CD14-positive monocyte (primary cell): ENCODE measurements at regions not wholly inside any gene's neighbourhood (a gene's known extent, or its start where the extent isn't known, plus 50 kb on each side); places are given as distances from the start of the nearest gene placed in this dataset.

Experiments
- DNase-seq, 3 donors: peaks; one replicate each; pipeline ENCODE4 v3.0.0-alpha.2; 2011 to 2022
- H2AFZ ChIP-seq: 2 replicates; pipeline ENCODE4 v1.6.0; 2012; ENCODE audit warnings: mild to moderate bottlenecking, low read depth, low read length, inconsistent platforms; ENCODE audit not compliant: insufficient read depth, poor library complexity, severe bottlenecking
- H3K27ac ChIP-seq, 2 donors: 1 replicate in 1 of 2; 2 replicates in 1 of 2; pipeline ENCODE4 v1.5.1; 2012 to 2013; ENCODE audit warnings: low read length in 2 of 2, control low read depth in 1 of 2, inconsistent platforms in 1 of 2, low read depth in 1 of 2, mild to moderate bottlenecking in 1 of 2
- H3K27me3 ChIP-seq, 2 donors: one replicate each; pipeline versions ENCODE4 v1.6.0 to v1.6.1; 2011 to 2013; ENCODE audit warnings: low read length in 2 of 2; ENCODE audit not compliant: control insufficient read depth in 2 of 2, insufficient read depth in 2 of 2
- H3K36me3 ChIP-seq, 2 donors: replicated peaks in 1 of 2; 1 replicate in 1 of 2; 2 replicates in 1 of 2; pipeline versions ENCODE4 v1.5.1 to v1.6.1; 2012 to 2013; ENCODE audit warnings: low read length in 2 of 2, control low read depth in 1 of 2, inconsistent platforms in 1 of 2, mild to moderate bottlenecking in 1 of 2; ENCODE audit not compliant: insufficient read depth in 2 of 2, control insufficient read depth in 1 of 2
- H3K4me1 ChIP-seq, 2 donors: 1 replicate in 1 of 2; 2 replicates in 1 of 2; pipeline versions ENCODE4 v1.5.1 to v1.6.1; 2012 to 2013; ENCODE audit warnings: low read length in 2 of 2, control low read depth in 1 of 2, inconsistent platforms in 1 of 2, mild to moderate bottlenecking in 1 of 2, moderate library complexity in 1 of 2; ENCODE audit not compliant: insufficient read depth in 2 of 2, control insufficient read depth in 1 of 2
- H3K4me2 ChIP-seq: replicated peaks from 2 replicates; pipeline ENCODE3; 2012; ENCODE audit warnings: low read length, moderate library complexity, mild to moderate bottlenecking; ENCODE audit not compliant: poor library complexity, severe bottlenecking; ENCODE audit errors: extremely low read depth
- H3K4me3 ChIP-seq, 3 experiments: fragments of 200-600 bp in 1 of 3; sonication (generic) in 1 of 3; replicated peaks in 1 of 3; 1 replicate in 2 of 3; 2 replicates in 1 of 3; pipeline ENCODE4 v1.5.1; 2011 to 2013; ENCODE audit warnings: low read length in 3 of 3, mild to moderate bottlenecking in 3 of 3, control low read depth in 2 of 3, low read depth in 2 of 3, inconsistent platforms in 1 of 3, moderate library complexity in 1 of 3
- H3K79me2 ChIP-seq: 2 replicates; pipeline ENCODE4 v1.6.0; 2012; ENCODE audit warnings: mild to moderate bottlenecking, control low read depth, inconsistent platforms, low read length, moderate library complexity; ENCODE audit not compliant: insufficient read depth
- H3K9ac ChIP-seq: 2 replicates; pipeline ENCODE4 v1.6.0; 2017; ENCODE audit warnings: low read length, mild to moderate bottlenecking; ENCODE audit not compliant: insufficient read depth, poor library complexity, severe bottlenecking
- H3K9me3 ChIP-seq, 2 donors: replicated peaks in 1 of 2; 1 replicate in 1 of 2; 2 replicates in 1 of 2; pipeline versions ENCODE4 v1.5.1 to v1.6.1; 2012 to 2013; ENCODE audit warnings: low read length in 2 of 2, control low read depth in 1 of 2; ENCODE audit not compliant: control insufficient read depth in 1 of 2, insufficient read depth in 1 of 2
- H4K20me1 ChIP-seq: 2 replicates; pipeline ENCODE4 v1.6.0; 2012; ENCODE audit warnings: mild to moderate bottlenecking, low read length, control low read depth, moderate library complexity; ENCODE audit not compliant: insufficient read depth
- H3K27ac Mint-ChIP-seq, 7 donors: one replicate each; pipeline ENCODE4 v1.8.0; 2020; ENCODE audit warnings: mild to moderate bottlenecking in 7 of 7, mixed read lengths in 7 of 7, moderate library complexity in 6 of 7, inconsistent platforms in 2 of 7
- H3K27me3 Mint-ChIP-seq, 3 donors: one replicate each; pipeline ENCODE4 v1.8.0; 2021 to 2022; ENCODE audit warnings: low read depth in 3 of 3, mild to moderate bottlenecking in 3 of 3, mixed read lengths in 3 of 3, moderate library complexity in 3 of 3, inconsistent platforms in 1 of 3
- H3K36me3 Mint-ChIP-seq, 2 donors: one replicate each; pipeline ENCODE4 v1.8.0; 2020; ENCODE audit warnings: mixed read lengths in 2 of 2, inconsistent platforms in 1 of 2, mild to moderate bottlenecking in 1 of 2
- H3K4me1 Mint-ChIP-seq: one replicate; pipeline ENCODE4 v1.8.0; 2020; ENCODE audit warnings: mild to moderate bottlenecking, mixed read lengths
- H3K4me3 Mint-ChIP-seq, 2 donors: one replicate each; pipeline ENCODE4 v1.8.0; 2020; ENCODE audit warnings: mild to moderate bottlenecking in 2 of 2, mixed read lengths in 2 of 2, moderate library complexity in 1 of 2
- H3K9me3 Mint-ChIP-seq, 7 donors: one replicate each; pipeline ENCODE4 v1.8.0; 2020 to 2022; ENCODE audit warnings: mixed read lengths in 7 of 7, mild to moderate bottlenecking in 6 of 7, moderate library complexity in 6 of 7, inconsistent platforms in 2 of 7
- WGBS: methylation state at CpG from one replicate; pipeline ENCODE4 v1.1.5; 2013; ENCODE audit warnings: missing lambda C conversion rate; ENCODE audit not compliant: insufficient coverage; 5-methylcytosine and 5-hydroxymethylcytosine counted together
- intact Hi-C, 2 donors: fragments of 100-400 bp; cut with micrococcal nuclease; formaldehyde crosslinking; loops; one replicate each; pipeline versions ENCODE4 v1.15.0 to v1.15.1; 2023
- TF ChIP-seq, protein P1 (sequence below): fragments of 200-600 bp; IDR thresholded peaks from one replicate; pipeline ENCODE4 v1.8.0; 2022; ENCODE audit warnings: antibody characterized with exemption, mild to moderate bottlenecking

DNA sequence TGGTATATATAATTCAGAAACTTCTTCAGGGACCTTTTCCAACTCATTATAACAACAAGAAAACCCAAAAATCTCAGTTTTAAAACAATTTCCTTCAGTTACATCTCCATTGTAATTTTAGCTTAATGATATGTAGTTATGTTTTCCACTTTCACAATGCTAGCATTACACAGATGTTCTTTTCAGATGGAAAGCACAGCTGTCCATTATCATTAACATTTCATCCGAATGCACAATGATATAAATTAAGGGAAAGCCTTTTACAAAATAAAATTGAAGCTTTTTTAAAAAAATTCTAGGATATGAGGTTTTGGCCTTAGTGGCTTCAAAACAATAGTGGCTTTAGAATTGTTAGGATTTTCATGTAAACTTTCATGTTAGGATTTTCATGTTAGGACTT, 389.2 kb downstream of the ADAM29 start:
- H3K4me1 ChIP-seq: no peaks in the 10 kb centered on the region
- no peaks in the 10 kb centered on the region for H3K79me2 ChIP-seq
- intact Hi-C loops: no loop called here
- H3K9ac ChIP-seq: no peak overlapping the region
- peaks cover 0 to 2% (median 1%) of the 10 kb centered on the region in 3 donors for H3K27me3 Mint-ChIP-seq
- H3K4me2 ChIP-seq: no peak overlapping the region
- H3K9me3 ChIP-seq: peaks cover 0 to 5% of the 10 kb centered on the region in 2 donors
- no peak overlapping the region for H3K27ac Mint-ChIP-seq
- TF ChIP-seq, protein P1, sequence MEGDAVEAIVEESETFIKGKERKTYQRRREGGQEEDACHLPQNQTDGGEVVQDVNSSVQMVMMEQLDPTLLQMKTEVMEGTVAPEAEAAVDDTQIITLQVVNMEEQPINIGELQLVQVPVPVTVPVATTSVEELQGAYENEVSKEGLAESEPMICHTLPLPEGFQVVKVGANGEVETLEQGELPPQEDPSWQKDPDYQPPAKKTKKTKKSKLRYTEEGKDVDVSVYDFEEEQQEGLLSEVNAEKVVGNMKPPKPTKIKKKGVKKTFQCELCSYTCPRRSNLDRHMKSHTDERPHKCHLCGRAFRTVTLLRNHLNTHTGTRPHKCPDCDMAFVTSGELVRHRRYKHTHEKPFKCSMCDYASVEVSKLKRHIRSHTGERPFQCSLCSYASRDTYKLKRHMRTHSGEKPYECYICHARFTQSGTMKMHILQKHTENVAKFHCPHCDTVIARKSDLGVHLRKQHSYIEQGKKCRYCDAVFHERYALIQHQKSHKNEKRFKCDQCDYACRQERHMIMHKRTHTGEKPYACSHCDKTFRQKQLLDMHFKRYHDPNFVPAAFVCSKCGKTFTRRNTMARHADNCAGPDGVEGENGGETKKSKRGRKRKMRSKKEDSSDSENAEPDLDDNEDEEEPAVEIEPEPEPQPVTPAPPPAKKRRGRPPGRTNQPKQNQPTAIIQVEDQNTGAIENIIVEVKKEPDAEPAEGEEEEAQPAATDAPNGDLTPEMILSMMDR: no peak
- no peaks in the 10 kb centered on the region for H3K36me3 ChIP-seq
- no peaks in the 10 kb centered on the region for H3K27me3 ChIP-seq
- H3K36me3 Mint-ChIP-seq: no peaks in the 10 kb centered on the region
- H2AFZ ChIP-seq: no peak overlapping the region
- WGBS: no CpG with 5 or more reads among the region's 1 CpG
- H3K9me3 Mint-ChIP-seq: peaks cover 0 to 4% (median 3%) of the 10 kb centered on the region in 7 donors
- H4K20me1 ChIP-seq: no peaks in the 10 kb centered on the region
- H3K4me1 Mint-ChIP-seq: no peaks in the 10 kb centered on the region
- H3K4me3 Mint-ChIP-seq: no peak overlapping the region
- no peak overlapping the region for H3K4me3 ChIP-seq
- no peak for DNase-seq
- no peak overlapping the region for H3K27ac ChIP-seq

DNA sequence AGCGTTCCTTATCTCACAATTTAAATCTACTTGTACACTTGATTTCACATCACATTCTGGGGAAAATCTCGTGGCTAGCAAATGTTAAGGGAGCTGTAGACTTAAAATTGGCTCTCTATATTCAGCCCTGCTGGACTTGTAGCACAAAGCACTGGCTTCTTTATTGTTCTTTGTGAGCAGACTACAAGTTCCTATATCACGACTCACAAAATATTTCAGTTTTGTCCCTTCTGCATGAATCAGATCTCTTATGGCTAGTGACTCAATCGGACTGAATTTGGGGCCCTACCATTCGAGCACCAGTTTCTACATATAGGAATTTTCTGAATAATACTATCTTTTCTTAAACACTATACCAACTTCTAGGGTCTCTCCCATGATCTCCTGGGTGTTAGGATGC, 390.1 kb downstream of the ADAM29 start:
- H3K36me3 Mint-ChIP-seq: no peaks in the 10 kb centered on the region
- Histone ChIP-seq H3K9ac (no peak overlapping the region), H3K79me2 (no peaks in the 10 kb centered on the region), H3K4me1 (no peaks in the 10 kb centered on the region), H4K20me1 (no peaks in the 10 kb centered on the region), H3K27me3 (no peaks in the 10 kb centered on the region), H3K4me2 (no peak overlapping the region), H3K4me3 (no peak overlapping the region), H3K27ac (no peak overlapping the region), H2AFZ (no peak overlapping the region), H3K36me3 (no peaks in the 10 kb centered on the region), H3K9me3 (no peaks in the 10 kb centered on the region)
- no peaks in the 10 kb centered on the region for H3K4me1 Mint-ChIP-seq
- H3K27ac Mint-ChIP-seq: no peak overlapping the region
- peaks cover 0 to 4% (median 2%) of the 10 kb centered on the region in 7 donors for H3K9me3 Mint-ChIP-seq
- peaks cover 0 to 2% (median 1%) of the 10 kb centered on the region in 3 donors for H3K27me3 Mint-ChIP-seq
- H3K4me3 Mint-ChIP-seq: no peak overlapping the region
- 90% methylated on average over 1 of the region's 5 CpGs for WGBS
- no peak for DNase-seq
- intact Hi-C loops: no loop called here
- TF ChIP-seq, protein P1: no peak
